CD4-positive, alpha-beta T cell (primary cell): ENCODE measurements at regions not wholly inside any gene's neighbourhood (a gene's known extent, or its start where the extent isn't known, plus 50 kb on each side); places are given as distances from the start of the nearest gene placed in this dataset.

ENCODE experiments used
- ATAC-seq: fragments of 200-7000 bp; cut with Tn5 transposase; one replicate; pipeline ENCODE4 v1.10.0; 2022; ENCODE audit warnings: mild to moderate bottlenecking; ENCODE audit not compliant: poor library complexity
- CTCF ChIA-PET: fragments of 350-600 bp; sonication (Branson Sonifier 250); formaldehyde crosslinking; loops from one replicate; lab custom pipeline; 2021; ENCODE audit warnings: antibody characterized with exemption, inconsistent platforms; lab: Charles Lee
- POLR2A ChIA-PET: fragments of 350-600 bp; sonication (Branson Sonifier 250); formaldehyde crosslinking; loops from one replicate; lab custom pipeline; 2021; ENCODE audit warnings: antibody characterized with exemption, inconsistent platforms; lab: Charles Lee
- DNase-seq, 14 experiments: peaks; one replicate each; pipeline ENCODE4 v3.0.0-alpha.2; 2013 to 2020; ENCODE audit warnings: mixed read lengths in 2 of 14
- H3K27ac ChIP-seq, 2 donors: one replicate each; pipeline versions ENCODE4 v1.5.1 to v1.7.0; 2013; ENCODE audit warnings: low read length in 2 of 2, low read depth in 1 of 2, mild to moderate bottlenecking in 1 of 2
- H3K27me3 ChIP-seq, 2 experiments: 1 replicate in 1 of 2; 2 replicates in 1 of 2; pipeline versions ENCODE4 v1.6.1 to v1.7.0; 2013; ENCODE audit warnings: low read length in 2 of 2, control low read depth in 1 of 2, mild to moderate bottlenecking in 1 of 2, moderate library complexity in 1 of 2; ENCODE audit not compliant: insufficient read depth in 2 of 2, control insufficient read depth in 1 of 2
- H3K36me3 ChIP-seq: one replicate; pipeline ENCODE4 v1.6.1; 2013; ENCODE audit warnings: low read length, control low read depth; ENCODE audit not compliant: insufficient read depth
- H3K4me1 ChIP-seq: one replicate; pipeline ENCODE4 v1.6.1; 2013; ENCODE audit warnings: low read length, control low read depth; ENCODE audit not compliant: insufficient read depth
- H3K4me3 ChIP-seq: one replicate; pipeline ENCODE4 v1.5.1; 2013; ENCODE audit warnings: mild to moderate bottlenecking, low read length, moderate library complexity
- H3K9me3 ChIP-seq, 2 experiments: 1 replicate in 1 of 2; 2 replicates in 1 of 2; pipeline versions ENCODE4 v1.6.1 to v1.7.0; 2013; ENCODE audit warnings: low read length in 2 of 2, mild to moderate bottlenecking in 2 of 2, control low read depth in 1 of 2, moderate library complexity in 1 of 2; ENCODE audit not compliant: control insufficient read depth in 1 of 2, insufficient read depth in 1 of 2
- H3K27ac Mint-ChIP-seq: one replicate; pipeline ENCODE4 v1.8.0; 2020; ENCODE audit warnings: mixed read lengths
- H3K27me3 Mint-ChIP-seq: one replicate; pipeline ENCODE4 v1.8.0; 2021; ENCODE audit warnings: mixed read lengths
- H3K36me3 Mint-ChIP-seq: one replicate; pipeline ENCODE4 v1.8.0; 2021; ENCODE audit warnings: low read depth, mixed read lengths
- H3K4me1 Mint-ChIP-seq: one replicate; pipeline ENCODE4 v1.8.0; 2021; ENCODE audit warnings: low read depth, mixed read lengths
- H3K4me3 Mint-ChIP-seq: one replicate; pipeline ENCODE4 v1.8.0; 2020; ENCODE audit warnings: mild to moderate bottlenecking, mixed read lengths
- H3K9me3 Mint-ChIP-seq: one replicate; pipeline ENCODE4 v1.8.0; 2020; ENCODE audit warnings: mixed read lengths
- intact Hi-C, 2 experiments: fragments of 100-400 bp; cut with DNase I in 1 of 2; cut with micrococcal nuclease in 1 of 2; formaldehyde crosslinking; loops; one replicate each; pipeline versions ENCODE4 v1.15.1 to v1.9.0; 2023 to 2025; cut with DNase I, micrococcal nuclease
- TF ChIP-seq, protein P1 (sequence below): fragments of 200-600 bp; IDR thresholded peaks from one replicate; pipeline ENCODE4 v1.8.0; 2022; ENCODE audit warnings: antibody characterized with exemption, mild to moderate bottlenecking

DNA sequence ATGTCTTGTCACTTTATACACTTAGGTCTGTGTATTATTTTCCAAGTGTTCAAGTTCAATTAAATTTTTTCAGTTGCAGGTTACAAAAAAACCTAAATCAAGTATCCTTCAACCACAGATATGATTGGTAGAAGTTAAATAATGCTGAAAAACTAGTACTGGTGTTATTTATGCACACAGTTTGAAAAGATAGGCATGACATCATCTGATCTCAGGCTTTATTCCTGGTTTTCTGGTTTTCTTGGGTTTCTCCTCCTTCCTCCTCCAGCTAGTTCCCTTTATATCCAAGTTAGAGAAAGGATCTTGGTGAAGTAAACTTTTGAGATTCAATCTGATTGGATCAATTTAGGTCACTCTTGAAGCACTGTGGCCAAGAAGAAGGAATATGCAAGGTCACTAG, 1201.1 kb upstream of the B3GALT2 start:
- no peak overlapping the region for H3K27ac ChIP-seq
- ChIA-PET POLR2A (no interaction called here), CTCF (no interaction called here)
- intact Hi-C loops = no loop called here
- no peaks in the 10 kb centered on the region for H3K4me1 ChIP-seq
- H3K4me3 Mint-ChIP-seq = no peak overlapping the region
- peaks cover 5% of the 10 kb centered on the region for H3K27me3 Mint-ChIP-seq
- H3K27ac Mint-ChIP-seq = no peak overlapping the region
- DNase-seq (no peak), ATAC-seq (no peak)
- H3K9me3 Mint-ChIP-seq = no peaks in the 10 kb centered on the region
- no peaks in the 10 kb centered on the region for H3K27me3 ChIP-seq
- H3K4me3 ChIP-seq = no peak overlapping the region
- no peaks in the 10 kb centered on the region for H3K4me1 Mint-ChIP-seq
- H3K9me3 ChIP-seq = no peaks in the 10 kb centered on the region
- no peaks in the 10 kb centered on the region for H3K36me3 Mint-ChIP-seq
- TF ChIP-seq, protein P1, sequence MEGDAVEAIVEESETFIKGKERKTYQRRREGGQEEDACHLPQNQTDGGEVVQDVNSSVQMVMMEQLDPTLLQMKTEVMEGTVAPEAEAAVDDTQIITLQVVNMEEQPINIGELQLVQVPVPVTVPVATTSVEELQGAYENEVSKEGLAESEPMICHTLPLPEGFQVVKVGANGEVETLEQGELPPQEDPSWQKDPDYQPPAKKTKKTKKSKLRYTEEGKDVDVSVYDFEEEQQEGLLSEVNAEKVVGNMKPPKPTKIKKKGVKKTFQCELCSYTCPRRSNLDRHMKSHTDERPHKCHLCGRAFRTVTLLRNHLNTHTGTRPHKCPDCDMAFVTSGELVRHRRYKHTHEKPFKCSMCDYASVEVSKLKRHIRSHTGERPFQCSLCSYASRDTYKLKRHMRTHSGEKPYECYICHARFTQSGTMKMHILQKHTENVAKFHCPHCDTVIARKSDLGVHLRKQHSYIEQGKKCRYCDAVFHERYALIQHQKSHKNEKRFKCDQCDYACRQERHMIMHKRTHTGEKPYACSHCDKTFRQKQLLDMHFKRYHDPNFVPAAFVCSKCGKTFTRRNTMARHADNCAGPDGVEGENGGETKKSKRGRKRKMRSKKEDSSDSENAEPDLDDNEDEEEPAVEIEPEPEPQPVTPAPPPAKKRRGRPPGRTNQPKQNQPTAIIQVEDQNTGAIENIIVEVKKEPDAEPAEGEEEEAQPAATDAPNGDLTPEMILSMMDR = no peak
- no peaks in the 10 kb centered on the region for H3K36me3 ChIP-seq

DNA sequence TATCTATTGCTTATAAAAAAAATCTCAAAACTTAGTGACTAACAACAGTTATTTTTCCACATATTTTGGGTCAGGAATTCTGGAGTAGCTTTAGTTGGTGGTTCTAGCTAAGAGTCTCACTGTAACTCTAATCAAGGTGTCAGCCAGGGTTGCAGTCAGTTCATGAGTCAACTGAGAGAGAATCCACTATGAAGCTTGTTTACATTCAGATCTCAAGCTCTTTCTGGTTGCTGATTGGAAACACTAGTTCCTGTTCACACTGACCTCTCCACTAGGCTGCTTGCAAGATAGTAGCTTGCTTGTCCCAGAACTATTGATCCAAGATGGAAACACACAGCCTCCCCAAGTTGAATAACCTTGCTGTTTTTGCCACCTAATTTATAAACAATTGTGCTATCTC, 1192.1 kb upstream of the B3GALT2 start:
- no peaks in the 10 kb centered on the region for H3K36me3 ChIP-seq
- Mint-ChIP-seq H3K27me3 (no peaks in the 10 kb centered on the region), H3K27ac (no peak overlapping the region), H3K4me3 (no peak overlapping the region), H3K4me1 (no peaks in the 10 kb centered on the region), H3K36me3 (no peaks in the 10 kb centered on the region), H3K9me3 (no peaks in the 10 kb centered on the region)
- ChIA-PET CTCF (no interaction called here), POLR2A (no interaction called here)
- no peak for DNase-seq
- TF ChIP-seq, protein P1 = no peak
- no peaks in the 10 kb centered on the region for H3K9me3 ChIP-seq
- no peak for ATAC-seq
- H3K4me3 ChIP-seq = no peak overlapping the region
- intact Hi-C loops = no loop called here
- no peak overlapping the region for H3K27ac ChIP-seq
- H3K4me1 ChIP-seq = no peaks in the 10 kb centered on the region
- no peaks in the 10 kb centered on the region for H3K27me3 ChIP-seq

DNA sequence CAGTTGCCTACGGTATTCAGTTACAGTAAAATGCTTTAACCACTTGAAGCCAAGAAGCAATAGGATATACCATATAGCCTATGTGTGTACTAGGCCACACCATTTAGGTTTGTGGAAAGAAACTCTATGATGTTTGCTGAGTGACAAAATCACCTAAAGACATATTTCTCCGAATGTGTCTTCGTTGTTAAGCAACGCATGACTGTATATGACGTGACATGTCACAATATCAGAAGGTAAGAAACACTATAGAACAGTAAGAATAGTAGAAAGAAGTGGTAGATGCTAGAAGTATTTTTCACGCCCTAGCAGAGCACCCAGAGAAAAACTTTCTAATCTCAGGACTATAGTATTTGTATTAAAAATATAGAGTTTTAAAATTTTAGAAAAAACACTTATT, 1188.2 kb upstream of the B3GALT2 start:
- H3K27ac ChIP-seq = no peak overlapping the region
- Mint-ChIP-seq H3K27me3 (no peaks in the 10 kb centered on the region), H3K4me3 (no peak overlapping the region), H3K9me3 (no peaks in the 10 kb centered on the region), H3K4me1 (no peaks in the 10 kb centered on the region), H3K27ac (no peak overlapping the region), H3K36me3 (no peaks in the 10 kb centered on the region)
- intact Hi-C loops = no loop called here
- no peaks in the 10 kb centered on the region for H3K9me3 ChIP-seq
- ChIA-PET POLR2A (no interaction called here), CTCF (interaction anchor here (0.6 kb wide), 1 partner anchor 1152 kb away, joined by 4 read pairs; no protein-coding TSS in a partner anchor)
- H3K4me3 ChIP-seq = no peak overlapping the region
- H3K4me1 ChIP-seq = no peaks in the 10 kb centered on the region
- ATAC-seq = no peak
- TF ChIP-seq, protein P1 = no peak
- DNase-seq = no peak
- H3K27me3 ChIP-seq = no peaks in the 10 kb centered on the region
- H3K36me3 ChIP-seq = no peaks in the 10 kb centered on the region
